NCI-H69 (cell line): ENCODE measurements at regions not wholly inside any gene's neighbourhood (a gene's known extent, or its start where the extent isn't known, plus 50 kb on each side); places are given as distances from the start of the nearest gene placed in this dataset.
A peak's percentile ranks its signal among the peaks of the same experiment; 100 is the strongest.
"Not testable (repeated sequence)": the region's sequence is repeated elsewhere in the genome, so short reads cannot be mapped to it uniquely, and the experiment has no call there.

Source experiments
- DNase-seq: peaks from one replicate; lab custom pipeline; 2025; lab: John Stamatoyannopoulos, UW

DNA sequence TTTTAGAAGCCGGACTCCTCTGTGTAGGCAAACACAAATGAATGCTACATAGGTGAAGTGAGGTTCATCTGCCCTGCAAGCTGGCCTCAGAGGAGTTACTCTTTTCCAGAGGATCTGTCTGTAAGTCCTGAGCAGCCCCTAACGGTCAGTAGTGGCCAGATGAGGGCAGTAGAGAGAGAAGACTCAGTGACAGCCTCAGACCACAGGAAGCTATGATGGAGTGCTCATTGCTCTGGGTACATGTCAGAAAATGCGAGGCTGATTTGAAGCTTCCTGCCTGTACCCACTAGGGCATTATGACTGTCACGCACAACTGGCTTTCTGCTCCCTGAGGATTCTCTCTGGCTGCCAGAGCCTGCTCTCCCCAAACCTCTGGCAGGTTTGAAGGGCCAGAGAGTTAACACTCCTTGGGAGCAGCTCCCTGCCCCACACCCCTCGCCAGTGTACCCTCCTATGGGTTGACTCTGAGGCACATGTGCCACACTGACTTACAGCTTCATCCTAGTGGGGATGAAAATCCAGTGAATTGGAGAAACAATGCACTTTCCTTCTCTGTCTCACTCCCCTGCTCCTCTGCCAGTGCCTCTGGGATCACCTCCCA lies 141.5 kb downstream of the GABRG2 start:
- DNase-seq, result peak; percentile 29

DNA sequence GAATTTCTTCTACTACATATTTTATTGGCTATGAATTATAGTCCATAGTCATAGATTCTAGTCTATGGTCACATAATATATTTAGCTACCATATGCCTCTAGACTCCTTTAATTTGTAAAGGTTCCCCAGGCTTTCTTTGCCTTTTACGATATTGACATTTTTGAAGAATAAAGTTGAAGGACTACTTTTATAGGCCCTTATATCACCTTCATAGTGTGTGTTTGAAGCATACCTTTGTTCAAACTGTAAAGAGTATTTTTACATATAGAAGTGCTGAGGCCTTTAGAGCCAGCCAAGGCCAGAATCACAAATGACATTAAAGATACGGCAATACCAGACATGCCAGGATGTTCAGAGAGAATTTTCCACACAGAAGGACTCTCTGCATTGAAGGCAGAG lies 147.0 kb downstream of the GABRG2 start:
- no peak for DNase-seq

DNA sequence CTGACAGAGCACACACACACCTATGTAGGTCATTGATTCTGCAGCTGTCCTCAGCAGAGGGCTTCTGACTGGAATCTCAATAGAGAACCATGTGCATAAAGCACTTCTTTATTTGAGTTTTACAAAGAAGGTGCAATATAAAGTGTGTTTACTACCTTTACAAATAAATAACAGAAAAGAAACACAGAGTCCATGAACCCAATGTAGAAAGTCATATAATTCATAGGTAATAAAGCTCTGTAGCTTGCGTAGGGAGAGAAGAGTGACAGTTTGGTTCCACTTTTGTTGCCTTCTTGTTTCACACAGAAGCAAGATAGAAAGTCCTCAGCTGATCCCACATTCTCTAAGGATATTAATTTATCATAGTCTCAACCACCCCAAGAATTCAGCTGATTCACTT lies 149.5 kb downstream of the GABRG2 start:
- no peak for DNase-seq

DNA sequence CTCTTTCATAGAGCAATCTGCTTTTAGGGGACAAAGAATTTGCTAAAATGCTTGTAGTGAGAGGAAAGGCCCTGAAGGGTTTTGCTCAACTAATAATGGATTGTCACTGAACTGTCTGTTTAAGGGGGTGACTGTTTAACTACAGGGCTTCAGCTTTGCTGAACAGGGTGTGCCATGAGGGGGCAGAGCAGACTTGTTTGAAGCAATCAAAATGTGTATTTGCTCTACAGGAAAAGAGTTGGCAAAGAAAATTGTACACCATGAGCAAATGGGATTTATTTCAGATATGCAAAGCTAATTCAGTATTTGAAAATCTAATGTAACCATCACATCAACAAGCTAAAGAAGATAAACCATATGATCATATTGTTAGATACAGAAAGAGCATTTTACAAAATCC lies 154.3 kb downstream of the GABRG2 start:
- DNase-seq, result no peak

DNA sequence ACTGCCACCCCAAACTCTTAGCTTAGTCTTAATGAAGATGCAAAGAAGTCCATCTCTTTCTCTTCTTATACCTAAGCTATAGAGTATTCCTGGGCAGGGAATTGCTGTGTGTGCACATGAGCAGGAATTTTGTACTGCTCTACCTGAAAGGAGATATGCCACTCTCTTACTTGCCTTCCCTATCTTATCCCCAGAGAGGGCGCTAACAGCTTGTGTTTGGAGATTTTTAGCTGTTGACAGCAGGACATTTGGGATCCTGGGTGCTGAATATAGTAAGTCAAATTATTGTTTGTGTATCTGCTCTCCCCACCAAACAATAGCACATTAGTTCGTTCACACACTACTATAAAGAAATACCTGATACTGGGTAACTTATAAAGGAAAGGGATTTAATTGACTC lies 159.5 kb downstream of the GABRG2 start:
- no peak for DNase-seq

DNA sequence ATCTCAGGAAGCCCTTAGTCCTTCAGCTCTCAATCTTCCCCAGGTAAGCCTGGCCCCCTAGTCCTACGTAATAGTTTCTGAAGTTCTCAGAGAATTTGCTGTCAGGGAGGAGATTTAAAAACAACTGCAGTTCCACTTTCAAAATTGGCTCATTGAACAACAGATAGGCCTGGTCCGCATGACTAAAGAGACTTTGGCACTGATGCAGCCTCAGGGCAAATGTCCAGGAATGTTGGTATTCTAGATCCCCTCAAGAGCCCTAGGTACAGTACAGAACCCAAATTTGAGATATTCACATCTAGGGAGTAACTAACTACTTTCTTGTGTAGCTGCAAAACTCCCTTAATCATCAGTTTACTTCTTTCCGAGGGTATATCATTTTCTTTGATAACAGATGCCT lies 162.8 kb downstream of the GABRG2 start:
- no peak for DNase-seq

DNA sequence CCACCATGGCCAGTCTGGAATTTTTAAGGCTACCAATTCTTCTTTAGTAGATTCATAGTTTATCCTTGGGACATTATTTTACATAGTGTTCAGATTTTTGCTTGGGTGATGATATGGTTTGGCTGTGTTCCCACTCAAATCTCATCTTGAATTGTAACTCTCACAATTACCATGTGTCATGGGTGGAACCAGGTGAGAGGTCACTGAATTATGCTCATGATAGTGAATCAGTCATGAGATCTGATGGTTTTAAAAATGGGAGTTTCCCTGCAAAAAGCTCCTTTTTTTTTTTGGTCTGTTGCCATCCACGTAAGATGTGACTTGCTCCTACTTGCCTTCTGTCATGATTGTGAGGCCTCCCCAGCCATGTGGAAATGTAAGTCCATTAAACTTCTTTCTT lies 163.9 kb downstream of the GABRG2 start:
- no peak for DNase-seq

DNA sequence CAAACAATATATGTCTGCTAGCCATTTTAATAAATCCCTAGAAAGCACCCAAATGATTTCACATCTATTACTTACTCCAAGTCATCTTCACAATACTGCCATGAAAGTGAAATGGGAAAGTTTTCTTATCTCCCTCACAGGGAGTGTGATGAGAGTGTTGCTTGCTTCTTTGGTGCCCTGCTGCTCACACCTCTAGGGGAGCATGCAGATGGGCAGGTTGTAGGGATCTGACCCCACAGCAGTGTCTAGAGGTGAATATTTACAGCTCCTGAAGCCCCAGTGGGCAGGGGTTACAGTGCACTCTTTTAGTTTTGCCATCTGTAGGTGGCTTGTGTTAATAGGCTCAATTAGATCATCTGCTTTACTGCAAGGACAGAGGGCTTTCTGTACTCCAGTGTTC lies 173.2 kb downstream of the GABRG2 start:
- no peak for DNase-seq

DNA sequence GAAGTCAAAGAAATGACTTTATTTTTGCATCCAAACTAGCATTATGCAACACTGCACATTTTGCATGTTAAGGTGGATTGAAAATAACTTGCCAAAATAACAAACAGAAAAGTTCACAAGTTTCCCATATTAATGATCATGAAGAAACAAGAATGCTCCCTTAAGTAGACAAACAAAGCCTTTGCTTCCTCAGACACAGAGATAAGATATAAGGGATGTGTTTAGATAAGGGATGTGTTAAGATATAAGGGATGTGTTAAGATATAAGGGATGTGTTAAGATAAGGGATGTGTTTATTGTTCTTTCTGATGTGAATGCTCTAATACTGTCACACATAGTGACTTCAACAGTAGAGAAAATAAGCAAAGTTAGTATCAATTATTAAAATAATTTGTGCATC lies 174.8 kb downstream of the GABRG2 start:
- DNase-seq, result no peak

DNA sequence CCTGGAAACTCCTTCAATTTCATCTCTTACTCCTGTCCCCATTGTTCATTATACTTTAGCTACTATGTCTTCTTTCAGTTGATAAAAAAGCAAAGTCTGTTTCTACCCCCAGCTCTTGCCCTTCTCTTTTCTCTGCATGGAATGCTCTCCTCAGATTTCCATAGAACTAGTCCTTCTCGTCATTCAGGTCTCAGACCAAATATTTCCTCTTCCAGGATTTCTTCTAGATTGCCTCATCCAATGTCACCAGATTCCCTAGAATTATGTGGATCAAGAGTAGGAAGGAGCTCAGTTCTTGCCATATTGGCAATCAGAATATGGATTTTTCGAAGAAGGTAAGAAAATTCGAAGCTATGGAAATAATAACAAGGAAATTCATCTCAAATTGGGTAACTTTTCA lies 176.1 kb downstream of the GABRG2 start:
- DNase-seq, result no peak

DNA sequence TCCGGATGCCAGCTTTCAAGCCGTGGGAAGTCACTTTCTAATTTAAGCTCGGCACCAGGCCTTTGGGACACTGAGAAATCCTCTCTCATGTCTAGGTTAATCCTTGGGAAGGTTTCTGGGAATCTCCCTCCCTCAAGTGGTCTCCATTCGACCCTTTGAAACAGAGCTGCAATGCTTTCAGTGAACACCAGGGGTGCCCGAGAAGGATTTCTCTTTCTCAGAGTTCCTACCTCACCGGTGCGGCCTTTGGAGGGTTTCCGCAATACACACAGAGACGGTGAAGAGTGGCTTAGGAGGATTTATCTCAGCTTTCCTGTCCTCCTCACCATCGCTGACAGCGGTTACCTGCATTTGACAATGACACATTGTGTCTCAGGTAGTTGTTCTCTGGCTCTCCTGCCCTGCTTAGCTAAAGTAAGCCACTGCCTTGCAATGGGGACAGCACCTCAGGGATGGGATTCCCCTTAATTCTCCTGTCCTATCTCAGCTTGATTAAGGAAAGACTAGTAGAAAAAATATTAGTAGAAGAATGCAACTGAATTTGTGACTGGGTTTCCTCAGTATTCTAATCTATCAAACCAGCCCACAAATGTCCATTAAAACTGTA lies 180.6 kb downstream of the GABRG2 start:
- DNase-seq, result peak; percentile 6

DNA sequence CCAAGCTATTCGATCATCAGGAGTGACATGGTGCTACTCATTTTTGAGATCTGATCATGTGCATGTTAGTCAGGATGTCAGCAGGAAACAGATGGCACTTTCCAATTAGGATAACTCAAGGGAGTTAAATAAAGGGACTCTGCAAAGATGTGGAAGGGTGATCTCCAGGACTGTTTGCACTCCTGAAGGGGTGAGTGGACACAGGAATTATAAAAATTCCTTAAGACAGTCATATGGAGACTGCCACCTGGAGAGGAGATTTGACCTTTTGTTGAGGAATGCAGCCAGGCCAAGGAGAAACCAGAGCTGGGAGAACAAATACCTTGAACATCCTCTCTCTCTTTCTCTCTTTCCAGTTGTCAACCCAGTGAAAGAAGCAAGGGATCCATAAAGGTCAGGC lies 189.1 kb downstream of the GABRG2 start:
- no peak for DNase-seq

DNA sequence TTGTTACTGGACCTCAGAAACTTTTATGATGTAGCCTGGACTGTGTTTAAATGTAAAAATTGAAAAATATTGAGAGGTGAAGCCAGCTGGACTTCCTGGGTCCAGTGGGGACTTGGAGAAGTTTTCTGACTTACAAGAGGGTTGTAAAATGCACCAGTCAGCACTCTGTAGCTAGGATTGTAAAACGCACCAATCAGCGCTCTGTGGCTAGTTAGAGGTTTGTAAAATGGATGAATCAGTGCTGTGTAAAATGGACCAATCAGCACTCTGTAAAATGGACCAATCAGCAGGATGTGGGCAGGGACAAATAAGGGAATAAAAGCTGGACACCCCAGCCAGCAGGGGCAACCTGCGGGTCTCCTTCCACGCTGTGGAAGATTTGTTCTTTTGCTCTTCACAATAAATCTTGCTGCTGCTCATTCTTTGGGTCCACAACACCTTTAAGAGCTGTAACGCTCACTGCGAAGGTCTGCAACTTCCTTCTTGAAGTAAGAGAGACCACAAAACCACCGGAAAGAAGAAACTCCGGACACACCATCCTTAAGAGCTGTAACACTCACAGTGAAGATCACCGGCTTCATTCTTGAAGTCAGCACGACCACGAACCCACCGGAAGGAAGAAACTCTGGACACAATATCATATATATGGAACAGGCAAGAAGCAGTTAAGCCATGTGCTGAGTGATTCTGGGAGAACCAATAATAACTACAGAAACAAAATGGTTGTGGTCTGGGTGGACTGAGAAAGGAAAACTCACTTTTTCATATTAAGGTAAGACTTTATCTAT lies 201.3 kb downstream of the GABRG2 start:
- no peak for DNase-seq

DNA sequence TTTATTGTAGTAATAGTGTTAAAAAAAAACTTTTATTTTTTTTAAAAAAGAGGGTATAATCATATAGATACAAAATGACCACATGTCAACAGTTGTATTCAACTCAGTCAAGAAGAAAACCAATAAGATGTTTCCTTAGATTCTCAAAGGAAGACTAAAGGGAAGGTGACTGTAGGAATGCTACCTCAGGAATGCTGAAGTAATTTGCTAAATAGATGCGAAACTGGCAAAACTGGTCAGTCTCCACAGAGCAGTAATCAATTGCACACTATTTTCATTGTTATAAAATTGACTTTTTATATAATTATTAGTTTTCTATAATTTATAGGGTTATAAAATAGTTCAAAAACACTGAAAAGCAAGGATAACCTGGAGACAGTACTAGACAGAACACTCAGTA lies 204.8 kb downstream of the GABRG2 start:
- no peak for DNase-seq

DNA sequence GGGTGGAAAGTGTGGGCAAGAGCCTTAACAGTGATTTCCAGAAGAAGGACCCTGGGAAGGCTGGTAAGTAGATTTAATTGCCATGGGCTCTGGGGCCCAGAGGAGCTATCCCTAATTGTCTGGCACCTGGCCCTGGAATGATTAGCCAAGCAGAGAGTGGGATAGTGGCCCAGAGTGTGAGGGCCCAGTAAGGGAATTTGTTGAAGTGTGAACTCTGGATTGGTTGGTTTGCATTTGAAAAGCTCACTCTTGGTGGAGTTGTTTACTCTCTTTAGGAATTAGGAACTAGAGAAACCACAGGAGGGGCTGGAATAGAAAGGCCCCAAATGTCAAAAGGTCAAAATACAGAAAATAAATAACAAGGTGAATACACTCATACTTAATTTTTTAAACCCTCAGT lies 207.1 kb downstream of the GABRG2 start:
- no peak for DNase-seq

DNA sequence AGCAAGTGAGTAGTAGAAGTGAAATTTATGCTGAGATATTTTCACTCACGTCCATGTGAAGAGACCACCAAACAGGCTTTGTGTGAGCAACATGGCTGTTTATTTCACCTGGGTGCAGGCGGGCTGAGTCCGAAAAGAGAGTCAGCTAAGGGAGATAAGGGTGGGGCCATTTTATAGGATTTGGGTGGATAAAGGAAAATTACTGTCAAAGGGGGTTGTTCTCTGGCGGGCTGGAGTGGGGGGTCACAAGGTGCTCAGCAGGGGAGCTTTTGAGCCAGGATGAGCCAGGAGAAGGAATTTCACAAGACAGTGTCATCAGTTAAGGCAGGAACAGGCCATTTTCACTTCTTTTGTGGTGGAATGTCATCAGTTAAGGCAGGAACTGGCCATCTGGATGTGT lies 207.8 kb downstream of the GABRG2 start:
- DNase-seq, result not testable (repeated sequence)

DNA sequence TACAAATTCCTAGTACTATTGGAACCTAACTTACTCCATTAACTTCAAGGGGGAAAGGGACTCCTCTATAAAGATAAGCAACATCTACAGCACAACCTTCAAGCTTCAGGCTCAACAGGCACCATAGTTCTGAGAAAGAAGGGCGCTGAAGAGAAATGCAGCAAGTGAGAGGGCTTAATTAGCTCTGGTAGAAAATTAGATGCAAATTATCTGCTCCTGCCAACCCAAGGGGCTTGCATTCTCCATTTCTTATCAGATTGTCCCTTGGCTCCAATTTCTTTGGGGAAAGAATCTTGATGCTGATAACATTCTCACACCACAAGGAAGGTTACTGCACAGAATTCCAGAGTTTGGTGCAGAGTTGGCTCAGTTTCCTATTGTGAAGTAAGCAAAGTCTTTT lies 214.6 kb downstream of the GABRG2 start:
- DNase-seq, result no peak

DNA sequence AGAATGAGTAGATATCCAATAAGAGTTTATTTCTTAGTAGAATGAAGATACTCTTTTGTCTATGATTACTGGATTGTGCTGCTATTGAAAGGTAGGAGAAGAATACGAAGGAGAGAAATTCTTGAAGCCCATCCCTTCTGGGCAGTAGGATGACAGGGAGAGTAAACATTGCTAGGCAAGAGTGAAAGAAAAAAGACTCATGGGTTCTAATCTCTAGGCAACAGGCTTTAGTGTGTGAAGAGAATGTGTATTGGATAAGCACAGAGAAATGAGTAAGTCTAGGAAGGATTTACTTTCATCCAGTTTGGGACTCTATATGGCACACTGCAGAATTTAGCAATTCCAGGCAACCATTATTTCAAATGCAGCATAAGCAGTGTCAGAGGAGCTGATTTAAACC lies 216.0 kb downstream of the GABRG2 start:
- no peak for DNase-seq

DNA sequence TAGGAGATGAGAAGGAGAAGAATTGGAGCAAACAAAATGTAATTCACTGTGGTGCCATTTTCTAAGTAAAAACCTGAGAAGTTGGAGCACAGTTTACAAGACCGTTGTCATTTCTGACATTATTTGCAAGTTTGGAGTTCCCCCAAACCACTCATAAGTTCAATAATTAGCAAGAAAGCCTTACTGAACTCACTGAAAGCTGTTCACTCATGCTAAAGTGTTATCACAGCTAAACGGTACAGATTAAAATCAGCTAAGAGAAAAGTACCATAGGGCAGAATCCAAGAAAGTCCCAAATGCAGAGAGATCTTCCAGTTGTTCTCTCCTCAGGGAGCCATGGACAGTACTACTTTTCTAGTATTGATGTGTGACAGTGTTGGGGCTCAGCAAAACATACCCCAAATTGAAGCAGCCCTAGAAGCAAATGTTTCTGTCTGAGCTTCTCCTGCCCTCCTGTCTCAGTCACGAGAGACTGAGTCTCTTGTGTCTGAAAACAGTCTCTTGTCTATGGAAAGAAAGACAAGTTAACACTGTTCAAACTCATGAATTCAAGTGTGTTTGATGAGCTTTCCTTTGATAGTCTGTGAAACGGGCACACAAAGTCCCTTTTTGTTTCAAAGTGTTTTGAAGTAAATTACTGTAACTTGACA lies 221.2 kb downstream of the GABRG2 start:
- DNase-seq, result no peak

DNA sequence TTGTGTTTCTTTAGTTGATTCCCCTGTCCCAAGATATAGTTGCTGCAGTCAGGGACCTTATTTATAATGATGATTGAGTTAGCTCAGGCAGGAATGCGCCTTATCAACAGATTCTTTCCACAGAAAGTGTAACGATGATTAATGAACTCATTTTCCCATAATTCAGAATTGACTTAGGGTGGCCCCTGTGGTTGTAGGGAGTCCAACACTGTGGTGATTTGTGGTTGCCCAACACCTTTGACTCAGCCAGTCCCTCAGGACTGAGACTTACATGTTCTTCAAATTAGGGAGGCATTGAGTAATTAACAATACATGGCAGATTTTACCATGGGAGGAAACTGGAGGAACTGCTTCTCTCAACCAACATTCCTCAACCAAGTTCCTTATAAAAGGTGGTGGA lies 221.9 kb downstream of the GABRG2 start:
- no peak for DNase-seq

DNA sequence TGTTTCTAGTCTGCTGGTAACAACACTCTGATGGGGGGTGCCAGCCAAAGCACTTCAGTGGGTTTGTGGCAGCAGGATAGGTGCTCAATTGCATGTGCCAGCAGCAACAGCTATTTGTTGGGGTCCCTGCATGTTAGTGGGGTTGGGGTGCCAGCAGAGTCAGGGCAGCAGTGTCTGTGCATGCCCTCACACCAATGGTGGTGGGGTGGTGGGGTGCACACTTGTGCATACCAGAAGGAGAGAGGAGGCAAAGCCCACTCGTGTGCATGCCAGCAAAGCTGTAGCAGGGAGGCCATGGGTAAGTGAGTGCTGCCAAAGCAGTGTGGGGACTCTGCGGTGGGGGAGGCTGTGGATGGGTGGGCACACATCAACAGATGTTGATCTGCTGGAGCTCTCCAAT lies 232.2 kb downstream of the GABRG2 start:
- no peak for DNase-seq

DNA sequence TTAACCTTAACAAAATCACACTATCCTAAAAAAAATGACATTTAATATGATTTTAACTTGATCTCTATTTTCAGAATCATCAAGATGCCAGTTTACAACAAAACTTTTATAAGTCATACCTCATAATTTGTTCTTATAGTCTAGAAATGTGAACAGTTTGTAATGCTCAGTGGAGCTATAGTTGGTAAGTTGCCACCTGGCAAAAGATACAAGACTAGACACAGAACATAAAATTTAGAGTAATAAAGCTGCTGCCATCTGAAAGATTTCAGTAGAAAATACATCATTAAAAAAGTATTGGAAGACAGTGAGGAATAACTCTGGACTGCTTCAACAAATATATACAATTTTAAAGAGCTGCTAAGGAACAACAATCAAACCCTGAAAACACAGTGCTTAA lies 233.8 kb downstream of the GABRG2 start:
- no peak for DNase-seq

DNA sequence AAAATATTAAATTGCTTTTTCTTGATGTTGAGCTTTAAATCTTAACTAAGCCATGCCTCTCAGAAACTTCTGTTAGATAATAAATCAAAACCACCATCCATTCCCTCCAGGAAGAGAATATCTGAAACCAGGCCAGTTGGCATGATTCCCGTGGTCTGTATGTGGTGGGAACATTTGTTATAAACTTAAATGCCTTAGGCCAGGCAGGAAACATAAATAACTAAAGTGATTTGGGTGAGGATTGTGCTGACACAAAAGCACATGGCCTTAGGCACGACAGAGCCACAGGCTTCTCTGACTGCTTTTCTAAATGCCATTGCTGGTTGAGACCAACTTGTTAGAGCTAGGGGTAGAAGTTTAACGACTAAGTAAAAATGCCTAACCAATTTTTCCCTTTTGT lies 255.9 kb downstream of the GABRG2 start:
- peak; percentile 5 for DNase-seq
